Retinal pigment epithelial cell (primary cell): ENCODE measurements at regions not wholly inside any gene's neighbourhood (a gene's known extent, or its start where the extent isn't known, plus 50 kb on each side); places are given as distances from the start of the nearest gene placed in this dataset.
"Not testable (repeated sequence)": the region's sequence is repeated elsewhere in the genome, so short reads cannot be mapped to it uniquely, and the experiment has no call there.

ENCODE experiments used
- DNase-seq: peaks from one replicate; pipeline ENCODE4 v3.0.0-alpha.2; 2010; ENCODE audit warnings: low read depth
- H3K4me3 ChIP-seq: 2 replicates; pipeline ENCODE4 v1.5.1; 2011; ENCODE audit warnings: mild to moderate bottlenecking, low read length, control low read depth, moderate library complexity
- CTCF ChIP-seq: conservative IDR thresholded peaks from 2 replicates; pipeline ENCODE4 v1.5.1; 2011; ENCODE audit warnings: low read depth, low read length, control low read depth, inconsistent platforms

- no peak for DNase-seq
- no peak for TF ChIP-seq CTCF
- H3K4me3 ChIP-seq = no peak overlapping the region
Measured at GRCh38 chr6:15945593-15946159, 183.2 kb upstream of the MYLIP start.

- DNase-seq = no peak
- TF ChIP-seq CTCF = no peak
- no peak overlapping the region for H3K4me3 ChIP-seq
Measured at GRCh38 chr6:15943423-15943822, 185.5 kb upstream of the MYLIP start.

- no peak overlapping the region for H3K4me3 ChIP-seq
- no peak for DNase-seq
- no peak for TF ChIP-seq CTCF
Measured at GRCh38 chr6:15941168-15941567, 187.7 kb upstream of the MYLIP start.

- no peak for DNase-seq
- H3K4me3 ChIP-seq = no peak overlapping the region
- TF ChIP-seq CTCF = no peak
Measured at GRCh38 chr6:15938107-15938506, 190.8 kb upstream of the MYLIP start.

- DNase-seq = no peak
- no peak overlapping the region for H3K4me3 ChIP-seq
- no peak for TF ChIP-seq CTCF
Measured at GRCh38 chr6:15937602-15938001, 191.3 kb upstream of the MYLIP start.

GRCh38 chr6:15936503-15936902, 192.4 kb upstream of the MYLIP start:
- H3K4me3 ChIP-seq = no peak overlapping the region
- no peak for TF ChIP-seq CTCF
- no peak for DNase-seq

- no peak for DNase-seq
- no peak overlapping the region for H3K4me3 ChIP-seq
- TF ChIP-seq CTCF = no peak
Measured at GRCh38 chr6:15935661-15936060, 193.2 kb upstream of the MYLIP start.

- H3K4me3 ChIP-seq, DNase-seq: not testable (repeated sequence)
Measured at GRCh38 chr6:15931697-15932096, 197.2 kb upstream of the MYLIP start.
